ENCODE measurements at regions not wholly inside any gene's neighbourhood (a gene's known extent, or its start where the extent isn't known, plus 50 kb on each side); places are given as distances from the start of the nearest gene placed in this dataset.

GRCh38 chr11:121766166-121766565 is 313.4 kb upstream of the SORL1-AS1 start:
- Histone ChIP-seq H3K4me3 (ENCODE audit: insufficient read depth, low read depth, low read length) (no peak overlapping the region), H3K27me3 (ENCODE audit: control insufficient read depth, insufficient read depth, low read length, poor library complexity, severe bottlenecking) (no peaks in the 10 kb centered on the region), H3K4me1 (ENCODE audit: control insufficient read depth, insufficient read depth, low read length) (no peaks in the 10 kb centered on the region), H3K9me3 (ENCODE audit: control insufficient read depth, low read length) (no peaks in the 10 kb centered on the region), H3K27ac (ENCODE audit: insufficient read depth, low read depth, low read length, poor library complexity, severe bottlenecking) (no peak overlapping the region), H3K36me3 (ENCODE audit: control insufficient read depth, insufficient read depth, low read length) (no peaks in the 10 kb centered on the region)
- WGBS, 2 experiments = 93 to 96% methylated on average over 16 of the region's 16 CpGs

- H3K4me3 ChIP-seq (ENCODE audit: insufficient read depth, low read depth, low read length) = no peak overlapping the region
- H3K27ac ChIP-seq (ENCODE audit: insufficient read depth, low read depth, low read length, poor library complexity, severe bottlenecking) = no peak overlapping the region
- H3K36me3 ChIP-seq (ENCODE audit: control insufficient read depth, insufficient read depth, low read length) = no peaks in the 10 kb centered on the region
- H3K27me3 ChIP-seq (ENCODE audit: control insufficient read depth, insufficient read depth, low read length, poor library complexity, severe bottlenecking) = no peaks in the 10 kb centered on the region
- WGBS, 2 experiments = 97 to 99% methylated on average over 3 of the region's 3 CpGs
- no peaks in the 10 kb centered on the region for H3K9me3 ChIP-seq (ENCODE audit: control insufficient read depth, low read length)
- no peaks in the 10 kb centered on the region for H3K4me1 ChIP-seq (ENCODE audit: control insufficient read depth, insufficient read depth, low read length)
Measured at GRCh38 chr11:121763526-121763925, 310.8 kb upstream of the SORL1-AS1 start.

GRCh38 chr11:121762820-121763219 is 310.1 kb upstream of the SORL1-AS1 start:
- no peak overlapping the region for H3K27ac ChIP-seq (ENCODE audit: insufficient read depth, low read depth, low read length, poor library complexity, severe bottlenecking)
- no peaks in the 10 kb centered on the region for H3K36me3 ChIP-seq (ENCODE audit: control insufficient read depth, insufficient read depth, low read length)
- H3K27me3 ChIP-seq (ENCODE audit: control insufficient read depth, insufficient read depth, low read length, poor library complexity, severe bottlenecking) = no peaks in the 10 kb centered on the region
- H3K4me1 ChIP-seq (ENCODE audit: control insufficient read depth, insufficient read depth, low read length) = no peaks in the 10 kb centered on the region
- 89 to 90% methylated on average over 11 of the region's 11 CpGs for WGBS, 2 experiments
- no peaks in the 10 kb centered on the region for H3K9me3 ChIP-seq (ENCODE audit: control insufficient read depth, low read length)
- no peak overlapping the region for H3K4me3 ChIP-seq (ENCODE audit: insufficient read depth, low read depth, low read length)

- no peak overlapping the region for H3K27ac ChIP-seq (ENCODE audit: insufficient read depth, low read depth, low read length, poor library complexity, severe bottlenecking)
- whole genome bisulfite sequencing, 2 experiments = 85 to 95% methylated on average over 2 of the region's 2 CpGs
- H3K9me3 ChIP-seq (ENCODE audit: control insufficient read depth, low read length) = no peaks in the 10 kb centered on the region
- H3K36me3 ChIP-seq (ENCODE audit: control insufficient read depth, insufficient read depth, low read length) = no peaks in the 10 kb centered on the region
- no peaks in the 10 kb centered on the region for H3K4me1 ChIP-seq (ENCODE audit: control insufficient read depth, insufficient read depth, low read length)
- H3K4me3 ChIP-seq (ENCODE audit: insufficient read depth, low read depth, low read length) = no peak overlapping the region
- H3K27me3 ChIP-seq (ENCODE audit: control insufficient read depth, insufficient read depth, low read length, poor library complexity, severe bottlenecking) = no peaks in the 10 kb centered on the region
Measured at GRCh38 chr11:121761186-121761585, 308.4 kb upstream of the SORL1-AS1 start.

GRCh38 chr11:121757480-121758125 is 304.8 kb upstream of the SORL1-AS1 start:
- peaks cover 7% of the 10 kb centered on the region for H3K4me1 ChIP-seq (ENCODE audit: control insufficient read depth, insufficient read depth, low read length)
- H3K36me3 ChIP-seq (ENCODE audit: control insufficient read depth, insufficient read depth, low read length) = no peaks in the 10 kb centered on the region
- H3K4me3 ChIP-seq (ENCODE audit: insufficient read depth, low read depth, low read length) = no peak overlapping the region
- WGBS, 2 experiments = 72 to 74% methylated on average over 6 of the region's 6 CpGs
- no peaks in the 10 kb centered on the region for H3K27me3 ChIP-seq (ENCODE audit: control insufficient read depth, insufficient read depth, low read length, poor library complexity, severe bottlenecking)
- H3K27ac ChIP-seq (ENCODE audit: insufficient read depth, low read depth, low read length, poor library complexity, severe bottlenecking) = no peak overlapping the region
- H3K9me3 ChIP-seq (ENCODE audit: control insufficient read depth, low read length) = no peaks in the 10 kb centered on the region

- H3K36me3 ChIP-seq (ENCODE audit: control insufficient read depth, insufficient read depth, low read length) = no peaks in the 10 kb centered on the region
- H3K27ac ChIP-seq (ENCODE audit: insufficient read depth, low read depth, low read length, poor library complexity, severe bottlenecking) = no peak overlapping the region
- no peak overlapping the region for H3K4me3 ChIP-seq (ENCODE audit: insufficient read depth, low read depth, low read length)
- H3K9me3 ChIP-seq (ENCODE audit: control insufficient read depth, low read length) = no peaks in the 10 kb centered on the region
- 61 to 63% methylated on average over 3 of the region's 3 CpGs for WGBS, 2 experiments
- no peaks in the 10 kb centered on the region for H3K27me3 ChIP-seq (ENCODE audit: control insufficient read depth, insufficient read depth, low read length, poor library complexity, severe bottlenecking)
- peaks cover 7% of the 10 kb centered on the region for H3K4me1 ChIP-seq (ENCODE audit: control insufficient read depth, insufficient read depth, low read length)
Measured at GRCh38 chr11:121755906-121756305, 303.1 kb upstream of the SORL1-AS1 start.

GRCh38 chr11:121755191-121755590 is 302.4 kb upstream of the SORL1-AS1 start:
- Histone ChIP-seq H3K36me3 (ENCODE audit: control insufficient read depth, insufficient read depth, low read length) (no peaks in the 10 kb centered on the region), H3K27ac (ENCODE audit: insufficient read depth, low read depth, low read length, poor library complexity, severe bottlenecking) (no peak overlapping the region), H3K27me3 (ENCODE audit: control insufficient read depth, insufficient read depth, low read length, poor library complexity, severe bottlenecking) (no peaks in the 10 kb centered on the region), H3K4me3 (ENCODE audit: insufficient read depth, low read depth, low read length) (no peak overlapping the region), H3K4me1 (ENCODE audit: control insufficient read depth, insufficient read depth, low read length) (peaks cover 7% of the 10 kb centered on the region), H3K9me3 (ENCODE audit: control insufficient read depth, low read length) (no peaks in the 10 kb centered on the region)
- 91 to 94% methylated on average over 2 of the region's 2 CpGs for WGBS, 2 experiments

- no peak overlapping the region for H3K4me3 ChIP-seq (ENCODE audit: insufficient read depth, low read depth, low read length)
- 82 to 98% methylated on average over 2 of the region's 2 CpGs for WGBS, 2 experiments
- H3K9me3 ChIP-seq (ENCODE audit: control insufficient read depth, low read length) = no peaks in the 10 kb centered on the region
- peaks cover 7% of the 10 kb centered on the region for H3K4me1 ChIP-seq (ENCODE audit: control insufficient read depth, insufficient read depth, low read length)
- H3K27ac ChIP-seq (ENCODE audit: insufficient read depth, low read depth, low read length, poor library complexity, severe bottlenecking) = no peak overlapping the region
- H3K36me3 ChIP-seq (ENCODE audit: control insufficient read depth, insufficient read depth, low read length) = no peaks in the 10 kb centered on the region
- no peaks in the 10 kb centered on the region for H3K27me3 ChIP-seq (ENCODE audit: control insufficient read depth, insufficient read depth, low read length, poor library complexity, severe bottlenecking)
Measured at GRCh38 chr11:121754598-121754997, 301.8 kb upstream of the SORL1-AS1 start.

GRCh38 chr11:121749691-121750090 is 296.9 kb upstream of the SORL1-AS1 start:
- Histone ChIP-seq H3K4me3 (ENCODE audit: insufficient read depth, low read depth, low read length) (no peak overlapping the region), H3K27ac (ENCODE audit: insufficient read depth, low read depth, low read length, poor library complexity, severe bottlenecking) (no peak overlapping the region), H3K9me3 (ENCODE audit: control insufficient read depth, low read length) (no peaks in the 10 kb centered on the region), H3K4me1 (ENCODE audit: control insufficient read depth, insufficient read depth, low read length) (no peaks in the 10 kb centered on the region), H3K27me3 (ENCODE audit: control insufficient read depth, insufficient read depth, low read length, poor library complexity, severe bottlenecking) (no peaks in the 10 kb centered on the region), H3K36me3 (ENCODE audit: control insufficient read depth, insufficient read depth, low read length) (no peaks in the 10 kb centered on the region)
- WGBS, 2 experiments = 95% methylated on average over 3 of the region's 3 CpGs

GRCh38 chr11:121748068-121748467 is 295.3 kb upstream of the SORL1-AS1 start:
- 100% methylated on average over 1 of the region's 1 CpG for WGBS, 2 experiments
- Histone ChIP-seq H3K4me3 (ENCODE audit: insufficient read depth, low read depth, low read length) (no peak overlapping the region), H3K36me3 (ENCODE audit: control insufficient read depth, insufficient read depth, low read length) (no peaks in the 10 kb centered on the region), H3K9me3 (ENCODE audit: control insufficient read depth, low read length) (no peaks in the 10 kb centered on the region), H3K4me1 (ENCODE audit: control insufficient read depth, insufficient read depth, low read length) (no peaks in the 10 kb centered on the region), H3K27ac (ENCODE audit: insufficient read depth, low read depth, low read length, poor library complexity, severe bottlenecking) (no peak overlapping the region), H3K27me3 (ENCODE audit: control insufficient read depth, insufficient read depth, low read length, poor library complexity, severe bottlenecking) (no peaks in the 10 kb centered on the region)

- Histone ChIP-seq H3K36me3 (ENCODE audit: control insufficient read depth, insufficient read depth, low read length) (no peaks in the 10 kb centered on the region), H3K27ac (ENCODE audit: insufficient read depth, low read depth, low read length, poor library complexity, severe bottlenecking) (no peak overlapping the region), H3K4me1 (ENCODE audit: control insufficient read depth, insufficient read depth, low read length) (no peaks in the 10 kb centered on the region), H3K27me3 (ENCODE audit: control insufficient read depth, insufficient read depth, low read length, poor library complexity, severe bottlenecking) (no peaks in the 10 kb centered on the region), H3K9me3 (ENCODE audit: control insufficient read depth, low read length) (no peaks in the 10 kb centered on the region), H3K4me3 (ENCODE audit: insufficient read depth, low read depth, low read length) (no peak overlapping the region)
- 82% methylated on average over 1 of the region's 1 CpG; no CpG with 5 or more reads in 1 of the 2 experiments for WGBS, 2 experiments
Measured at GRCh38 chr11:121743285-121743684, 290.5 kb upstream of the SORL1-AS1 start.
